ENCODE measurements at regions not wholly inside any gene's neighbourhood (a gene's known extent, or its start where the extent isn't known, plus 50 kb on each side); places are given as distances from the start of the nearest gene placed in this dataset.

GRCh38 chr3:164049847-164050246, 1028.4 kb downstream of the SI start (continued):
- TF ChIP-seq ZNF140 (tag by site-specific recombination; IDR thresholded peaks at IDR 0.05): no peak

GRCh38 chr3:164048451-164048850, 1029.8 kb downstream of the SI start:
- Histone ChIP-seq H3K36me3 (ENCODE audit: control insufficient read depth in 2 of 2, insufficient read depth in 1 of 2, low read length in 2 of 2) (no peaks in the 10 kb centered on the region), H3K4me3 (ENCODE audit: low read depth, low read length) (no peak overlapping the region), H3K9me3 (ENCODE audit: control insufficient read depth, insufficient read depth, low read depth, low read length) (no peaks in the 10 kb centered on the region), H3K4me1 (ENCODE audit: control insufficient read depth, insufficient read depth, low read length) (no peaks in the 10 kb centered on the region), H3K27ac (ENCODE audit: extremely low read depth, low read depth, low read length) (no peak overlapping the region)
- CTCF ChIA-PET: no interaction called here
- no peak for TF ChIP-seq ZFP69B (tag by site-specific recombination; IDR thresholded peaks at IDR 0.05)
- TF ChIP-seq MYNN (tag by site-specific recombination; IDR thresholded peaks at IDR 0.05; ENCODE audit: borderline replicate concordance): no peak
- no peak for TF ChIP-seq ZNF624 (tag by site-specific recombination; IDR thresholded peaks at IDR 0.05)
- POLR2A ChIA-PET: no interaction called here

GRCh38 chr3:164040991-164041390, 1037.3 kb downstream of the SI start:
- no peak overlapping the region for H3K4me3 ChIP-seq (ENCODE audit: low read depth, low read length)
- TF ChIP-seq ZNF155 (tag by site-specific recombination; IDR thresholded peaks at IDR 0.05) (no peak), ZNF777 (tag by site-specific recombination; IDR thresholded peaks at IDR 0.05; ENCODE audit: borderline replicate concordance) (no peak), ZNF10 (tag by site-specific recombination; IDR thresholded peaks at IDR 0.05) (no peak), ZNF248 (tag by site-specific recombination; IDR thresholded peaks at IDR 0.05) (no peak)
- no peaks in the 10 kb centered on the region for H3K4me1 ChIP-seq (ENCODE audit: control insufficient read depth, insufficient read depth, low read length)
- ChIA-PET CTCF (no interaction called here), POLR2A (no interaction called here)
- no peaks in the 10 kb centered on the region for H3K9me3 ChIP-seq (ENCODE audit: control insufficient read depth, insufficient read depth, low read depth, low read length)
- H3K36me3 ChIP-seq (ENCODE audit: control insufficient read depth in 2 of 2, insufficient read depth in 1 of 2, low read length in 2 of 2): no peaks in the 10 kb centered on the region
- H3K27ac ChIP-seq (ENCODE audit: extremely low read depth, low read depth, low read length): no peak overlapping the region

GRCh38 chr3:164030194-164030593, 1048.1 kb downstream of the SI start:
- ChIA-PET POLR2A (no interaction called here), CTCF (no interaction called here)
- no peak overlapping the region for H3K4me3 ChIP-seq (ENCODE audit: low read depth, low read length)
- H3K4me1 ChIP-seq (ENCODE audit: control insufficient read depth, insufficient read depth, low read length): no peaks in the 10 kb centered on the region
- no peak overlapping the region for H3K27ac ChIP-seq (ENCODE audit: extremely low read depth, low read depth, low read length)
- no peaks in the 10 kb centered on the region for H3K9me3 ChIP-seq (ENCODE audit: control insufficient read depth, insufficient read depth, low read depth, low read length)
- no peaks in the 10 kb centered on the region for H3K36me3 ChIP-seq (ENCODE audit: control insufficient read depth in 2 of 2, insufficient read depth in 1 of 2, low read length in 2 of 2)
- TF ChIP-seq ZEB2 (tag by site-specific recombination; IDR thresholded peaks at IDR 0.05): no peak
- TF ChIP-seq ZSCAN18 (tag by site-specific recombination; IDR thresholded peaks at IDR 0.05): no peak
- no peak for TF ChIP-seq KLF9 (tag by site-specific recombination; IDR thresholded peaks at IDR 0.05; ENCODE audit: low read depth)
- TF ChIP-seq ATF2 (tag by site-specific recombination; IDR thresholded peaks at IDR 0.05; ENCODE audit: low read depth): no peak
- no peak for TF ChIP-seq BCL11B (tag by site-specific recombination; IDR thresholded peaks at IDR 0.05; ENCODE audit: low read depth)
- TF ChIP-seq ZNF248 (tag by site-specific recombination; IDR thresholded peaks at IDR 0.05): no peak
- no peak for TF ChIP-seq ZNF692 (tag by site-specific recombination; IDR thresholded peaks at IDR 0.05)
- no peak for TF ChIP-seq ZNF2 (tag by site-specific recombination; IDR thresholded peaks at IDR 0.05)
- no peak for TF ChIP-seq ZBTB26 (tag by site-specific recombination; optimal IDR thresholded peaks at IDR 0.05)
- no peak for TF ChIP-seq AEBP2 (tag by site-specific recombination; IDR thresholded peaks at IDR 0.05; ENCODE audit: borderline replicate concordance)
- no peak for TF ChIP-seq ZNF830 (tag by site-specific recombination; IDR thresholded peaks at IDR 0.05; ENCODE audit: low read depth)
- no peak for TF ChIP-seq ZBTB8A (tag by site-specific recombination; IDR thresholded peaks at IDR 0.05)
- no peak for TF ChIP-seq ZNF362 (tag by site-specific recombination; IDR thresholded peaks at IDR 0.05)

Measured in HEK293 (cell line).